GM08714 (cell line): ENCODE measurements at regions not wholly inside any gene's neighbourhood (a gene's known extent, or its start where the extent isn't known, plus 50 kb on each side); places are given as distances from the start of the nearest gene placed in this dataset.
"Not testable (repeated sequence)": the region's sequence is repeated elsewhere in the genome, so short reads cannot be mapped to it uniquely, and the experiment has no call there.

ENCODE experiments used
- H3K4me3 ChIP-seq: fragments of 200-500 bp; sonication (Bioruptor generic); 2 replicates; pipeline ENCODE4 v1.5.1; 2014; ENCODE audit warnings: mild to moderate bottlenecking, low read length, inconsistent platforms
- ZNF274 ChIP-seq: IDR thresholded peaks from 2 replicates; pipeline ENCODE4 v1.6.1; 2012; ENCODE audit warnings: mild to moderate bottlenecking, low read depth, low read length

DNA sequence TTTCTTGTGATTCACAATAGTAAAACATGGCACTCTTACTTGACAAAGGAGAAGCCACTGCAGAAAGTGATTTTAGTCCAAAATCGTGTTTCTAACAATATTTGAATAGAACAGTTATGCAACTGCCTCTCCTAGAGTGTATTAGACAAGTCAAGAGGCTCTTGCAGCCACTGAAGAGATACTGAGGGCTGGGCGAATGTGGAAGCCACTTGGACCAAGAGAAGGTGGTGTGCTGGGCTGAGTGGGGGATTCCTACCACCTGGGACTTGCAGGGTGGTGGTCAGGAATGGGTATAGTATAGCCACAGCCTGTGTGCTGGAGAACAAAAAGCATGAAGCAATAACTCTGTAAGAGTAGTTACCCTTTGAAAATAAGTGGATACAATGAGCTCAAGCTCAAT lies 223.8 kb upstream of the DNAJC19 start:
- no peak overlapping the region for H3K4me3 ChIP-seq
- no peak for TF ChIP-seq ZNF274

DNA sequence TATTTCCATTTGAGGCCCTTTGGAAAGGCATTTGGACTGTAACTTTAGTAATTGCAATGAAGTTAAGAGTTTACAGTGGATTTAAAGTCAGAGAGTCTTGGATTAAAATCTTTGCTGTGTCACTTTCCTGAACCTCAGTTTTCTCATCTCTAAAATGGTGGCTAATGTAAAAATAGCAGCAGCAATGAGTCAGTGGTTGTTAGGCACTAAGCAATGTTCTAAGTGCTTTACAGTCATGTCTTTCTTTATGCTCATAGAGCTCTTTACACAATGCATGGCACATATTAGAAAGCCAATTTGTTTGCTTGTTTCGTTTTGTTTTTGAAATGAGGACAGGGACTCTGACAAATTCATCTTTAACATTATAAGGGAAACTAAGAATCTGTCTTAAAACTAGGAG lies 222.7 kb upstream of the DNAJC19 start:
- H3K4me3 ChIP-seq = no peak overlapping the region
- TF ChIP-seq ZNF274 = no peak

DNA sequence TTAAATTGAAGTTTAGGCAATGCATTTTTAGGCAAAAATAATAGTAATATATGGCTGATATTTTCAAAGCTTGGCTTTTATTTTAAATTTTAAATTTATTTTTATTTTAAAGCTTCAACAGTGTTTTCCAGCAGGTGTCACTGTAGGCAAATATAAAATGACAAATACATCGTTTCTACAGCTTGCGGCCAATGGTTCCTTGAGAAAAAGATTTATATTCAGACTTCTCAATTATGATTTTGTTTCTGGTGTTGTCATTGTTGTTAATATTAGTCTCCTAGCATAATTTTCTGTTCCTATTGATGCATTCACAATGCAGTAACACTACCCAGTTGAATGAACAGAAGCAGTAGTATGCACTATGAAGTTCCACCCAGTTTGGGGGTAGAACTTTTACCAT lies 220.7 kb upstream of the DNAJC19 start:
- no peak overlapping the region for H3K4me3 ChIP-seq
- no peak for TF ChIP-seq ZNF274

DNA sequence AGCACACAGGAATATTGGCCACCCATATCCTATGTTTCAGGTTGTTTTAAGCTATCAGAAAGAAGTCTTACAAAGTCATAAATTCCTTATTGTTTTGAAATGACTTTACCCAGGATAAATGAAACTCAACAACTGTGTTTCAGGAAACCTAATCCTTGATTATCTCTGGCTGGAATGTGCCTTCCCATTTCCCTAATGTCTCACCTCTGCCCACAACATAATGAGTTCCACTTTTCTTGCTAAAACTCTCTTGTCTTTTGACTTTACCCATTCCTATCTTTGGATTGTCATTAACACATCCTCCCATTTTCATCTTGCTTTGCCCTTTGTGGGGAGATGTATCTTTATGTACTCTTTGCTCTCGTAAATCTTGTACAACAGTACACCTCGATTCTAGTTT lies 200.0 kb upstream of the DNAJC19 start:
- no peak for TF ChIP-seq ZNF274
- H3K4me3 ChIP-seq = no peak overlapping the region

DNA sequence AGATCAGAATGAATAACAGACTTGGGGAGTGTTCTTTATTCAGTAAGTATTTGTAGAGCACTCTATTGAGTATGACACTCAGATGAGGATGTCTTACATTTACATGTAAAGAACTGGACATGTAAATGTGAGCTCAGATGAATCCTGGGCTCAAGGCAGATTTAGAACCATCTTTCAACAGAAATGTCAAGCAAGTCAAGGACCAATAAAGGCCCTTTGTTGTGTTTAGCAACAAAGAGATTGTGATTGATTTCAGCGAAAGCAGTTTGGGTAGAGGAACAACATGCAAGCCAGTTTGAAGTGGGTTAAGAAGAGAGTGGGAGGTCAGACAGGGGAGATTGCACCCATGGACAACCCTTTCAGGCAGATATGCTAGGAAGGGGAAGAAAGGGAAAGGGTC lies 194.2 kb upstream of the DNAJC19 start:
- H3K4me3 ChIP-seq = no peak overlapping the region
- no peak for TF ChIP-seq ZNF274

DNA sequence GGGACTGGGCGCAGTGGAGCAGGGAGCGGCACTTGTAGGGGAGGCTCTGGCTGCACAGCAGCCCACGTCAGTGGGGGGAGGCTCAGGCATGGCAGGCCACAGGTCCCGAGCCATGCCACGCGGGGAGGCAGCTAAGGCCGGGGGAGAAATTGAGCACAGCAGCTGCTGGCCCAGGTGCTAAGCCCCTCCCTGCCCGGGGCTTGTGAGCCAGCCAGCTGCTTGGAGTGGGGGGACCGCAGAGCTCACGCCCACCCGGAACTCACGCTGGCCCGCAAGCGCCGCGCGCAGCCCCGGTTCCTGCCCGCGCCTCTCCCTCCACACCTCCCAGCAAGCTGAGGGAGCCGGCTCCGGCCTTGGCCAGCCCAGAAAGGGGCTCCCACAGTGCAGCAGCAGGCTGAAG lies 193.5 kb upstream of the DNAJC19 start:
- not testable (repeated sequence) for H3K4me3 ChIP-seq

DNA sequence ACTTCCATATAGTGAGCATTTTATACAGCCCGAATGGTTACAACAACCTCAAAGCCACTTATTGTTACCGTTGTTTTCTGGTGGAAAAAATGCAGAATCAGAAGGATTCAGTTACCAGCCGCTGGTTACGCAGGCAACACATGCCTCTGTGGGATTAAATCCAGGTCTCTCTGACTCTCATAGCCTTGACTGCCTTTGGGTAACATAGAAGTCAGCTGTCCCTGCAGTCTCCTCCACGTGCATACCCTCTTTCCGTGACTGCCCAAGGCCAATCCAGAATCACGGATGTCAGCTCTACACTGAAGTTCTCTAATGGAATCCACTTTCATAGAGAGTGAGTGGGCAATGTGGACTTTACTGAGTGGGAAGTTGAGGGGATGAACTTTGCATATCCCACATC lies 189.5 kb upstream of the DNAJC19 start:
- no peak for TF ChIP-seq ZNF274
- no peak overlapping the region for H3K4me3 ChIP-seq

DNA sequence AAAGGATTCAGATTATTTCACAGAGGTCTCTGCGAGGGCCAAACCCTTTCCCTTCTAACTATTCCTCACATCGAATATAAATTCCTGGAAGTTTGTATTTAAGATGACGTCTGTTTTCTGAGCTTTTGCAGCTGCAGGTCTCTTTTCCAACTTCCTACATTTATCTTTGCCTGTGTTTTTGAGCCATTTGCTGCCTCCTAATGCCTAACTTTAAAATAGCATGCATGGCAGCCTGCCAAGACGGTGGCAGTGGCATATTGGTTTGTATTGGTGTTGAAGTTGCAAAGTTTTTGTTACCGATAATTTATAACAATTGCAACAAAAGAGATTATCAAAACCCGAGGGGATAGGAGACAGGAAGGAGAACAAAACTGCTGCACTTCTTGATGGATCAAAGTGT lies 187.1 kb upstream of the DNAJC19 start:
- no peak for TF ChIP-seq ZNF274
- H3K4me3 ChIP-seq = no peak overlapping the region

DNA sequence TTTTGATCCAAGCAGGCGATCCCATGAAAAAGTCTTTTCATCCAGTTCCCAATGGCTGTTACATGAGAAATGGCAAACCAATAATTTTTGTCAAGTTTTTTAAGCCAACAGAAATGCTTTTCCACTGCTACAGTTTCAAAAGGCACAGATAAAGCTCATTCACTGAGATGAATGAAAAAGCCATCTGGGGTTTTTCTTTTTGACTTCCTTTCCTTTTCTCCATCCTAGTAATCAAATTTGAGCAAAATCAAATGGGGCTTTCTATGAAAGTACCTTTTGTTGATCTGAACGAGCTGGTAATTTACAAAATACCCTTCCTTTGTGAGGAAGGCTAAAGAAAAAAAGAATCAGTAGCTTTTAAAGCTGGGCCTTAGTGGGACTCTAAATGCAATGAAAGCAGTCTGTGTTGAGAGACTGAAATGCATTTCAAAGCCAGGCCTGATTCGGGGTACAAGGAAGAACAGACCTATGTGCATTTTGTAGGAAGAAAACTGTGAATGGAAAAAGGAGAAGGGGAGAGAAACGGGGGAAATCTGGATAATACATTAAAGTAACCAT lies 185.2 kb upstream of the DNAJC19 start:
- no peak for TF ChIP-seq ZNF274
- H3K4me3 ChIP-seq = no peak overlapping the region

DNA sequence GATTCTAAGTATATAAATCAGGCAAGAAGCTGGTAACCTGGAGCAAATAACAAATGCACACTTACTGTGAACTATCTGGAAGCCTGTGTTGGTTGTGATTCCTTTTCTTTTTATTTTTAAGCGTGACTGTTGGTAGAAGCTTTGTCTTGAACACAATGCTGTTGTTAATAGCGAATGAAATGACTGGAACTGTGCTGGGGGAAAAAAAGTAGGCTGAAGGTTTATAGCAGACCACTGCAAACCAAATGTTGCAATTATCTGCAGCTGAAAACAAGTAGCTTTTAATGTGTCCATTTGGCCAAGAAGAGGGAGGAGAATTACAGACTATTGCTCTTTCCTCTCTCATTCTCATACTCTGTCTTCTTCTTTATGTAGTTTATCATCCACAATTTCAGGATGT lies 184.5 kb upstream of the DNAJC19 start:
- TF ChIP-seq ZNF274 = no peak
- no peak overlapping the region for H3K4me3 ChIP-seq

DNA sequence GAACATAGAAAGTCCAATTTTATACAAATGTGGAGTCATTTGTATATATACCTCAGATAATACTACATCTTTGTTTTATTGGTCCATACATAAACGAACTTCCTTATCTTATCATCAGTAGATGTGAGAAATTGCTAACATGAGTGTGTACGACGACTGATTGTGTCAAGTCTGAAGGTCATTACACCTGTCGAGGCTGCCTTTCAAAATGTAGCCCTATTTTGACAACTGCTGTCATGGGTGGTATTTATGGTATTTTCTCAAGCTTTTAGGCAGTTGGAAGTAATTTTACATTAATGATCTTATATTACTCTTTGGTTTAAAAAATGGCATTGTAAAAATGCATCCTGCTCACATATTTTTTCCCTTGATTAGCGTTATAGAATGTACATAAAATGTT lies 183.7 kb upstream of the DNAJC19 start:
- no peak for TF ChIP-seq ZNF274

DNA sequence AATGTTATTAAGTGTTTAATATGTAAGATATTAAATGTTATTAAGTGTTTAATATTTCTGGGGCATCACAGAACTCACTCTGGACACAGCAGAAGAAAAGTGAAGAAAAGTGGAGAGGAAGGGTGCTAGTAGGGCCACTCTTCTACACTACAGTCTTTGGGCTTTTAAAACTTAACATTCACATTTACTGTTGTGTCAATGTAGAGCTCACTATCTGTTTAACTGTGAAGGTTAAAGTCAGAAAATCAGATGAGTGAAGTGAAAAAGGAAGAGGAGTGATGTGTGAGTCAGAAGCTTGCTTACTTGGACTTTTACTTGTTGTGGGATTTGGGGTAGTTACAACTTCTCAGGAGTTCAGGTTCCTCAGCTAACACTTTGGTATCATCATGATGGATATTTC lies 145.3 kb upstream of the DNAJC19 start:
- H3K4me3 ChIP-seq = no peak overlapping the region
- TF ChIP-seq ZNF274 = no peak

More for the DNA sequence above, 183.7 kb upstream of the DNAJC19 start:
- no peak overlapping the region for H3K4me3 ChIP-seq

DNA sequence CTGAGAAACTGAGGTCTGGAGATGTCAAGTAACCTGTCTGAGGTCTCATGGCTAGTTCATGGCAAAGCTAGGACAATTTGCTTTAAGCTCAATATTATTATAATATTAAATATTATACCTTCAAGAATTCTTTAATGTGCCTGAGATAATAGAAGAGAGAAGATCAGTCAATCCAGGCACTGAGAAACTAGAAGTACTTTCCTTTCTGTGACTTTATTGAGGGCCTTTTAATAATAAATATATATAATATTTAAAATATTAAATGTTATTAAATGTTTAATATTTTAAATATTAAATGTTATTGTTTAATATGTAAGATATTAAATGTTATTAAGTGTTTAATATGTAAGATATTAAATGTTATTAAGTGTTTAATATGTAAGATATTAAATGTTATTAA lies 144.3 kb upstream of the DNAJC19 start:
- no peak overlapping the region for H3K4me3 ChIP-seq
- no peak for TF ChIP-seq ZNF274

DNA sequence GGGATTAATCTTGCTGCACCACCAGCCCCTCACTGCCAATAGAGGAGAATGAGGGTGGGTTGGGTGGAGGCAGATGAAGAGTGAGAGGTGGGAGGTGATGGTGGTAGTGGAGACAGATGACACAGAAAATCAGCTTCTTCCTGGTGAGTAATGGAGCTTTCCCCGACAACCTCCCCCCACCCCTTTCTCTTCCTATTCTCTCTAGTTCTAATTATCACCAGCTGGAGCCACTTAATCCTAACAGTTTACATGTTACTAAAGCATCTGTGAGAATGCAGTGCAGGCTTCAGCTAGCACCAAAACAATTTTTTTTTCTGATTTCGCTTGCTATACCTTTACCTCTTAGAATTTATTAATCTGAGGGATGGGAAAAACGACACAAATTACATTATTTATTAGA lies 116.1 kb upstream of the DNAJC19 start:
- TF ChIP-seq ZNF274 = no peak

DNA sequence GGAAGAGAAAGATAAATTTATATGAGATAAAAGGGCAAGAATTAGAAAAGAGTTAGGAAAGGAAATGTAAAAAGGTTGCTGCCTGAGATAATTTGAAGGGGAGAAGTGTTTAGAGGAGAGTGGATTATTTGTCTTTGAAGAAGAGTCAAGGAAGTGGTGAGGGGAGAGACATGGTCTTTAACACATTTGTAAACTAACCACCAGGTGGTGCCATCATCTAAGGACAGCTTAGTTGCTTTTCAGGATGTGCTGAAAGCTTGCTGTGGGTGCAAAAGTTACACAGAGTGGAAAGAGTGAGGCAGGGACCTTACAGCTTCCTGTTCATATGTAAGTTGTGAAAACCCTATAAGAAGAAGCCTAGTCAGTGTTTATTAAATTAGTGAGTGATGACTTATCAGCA lies 114.1 kb upstream of the DNAJC19 start:
- TF ChIP-seq ZNF274 = no peak

More for the DNA sequence above, 116.1 kb upstream of the DNAJC19 start:
- no peak overlapping the region for H3K4me3 ChIP-seq

DNA sequence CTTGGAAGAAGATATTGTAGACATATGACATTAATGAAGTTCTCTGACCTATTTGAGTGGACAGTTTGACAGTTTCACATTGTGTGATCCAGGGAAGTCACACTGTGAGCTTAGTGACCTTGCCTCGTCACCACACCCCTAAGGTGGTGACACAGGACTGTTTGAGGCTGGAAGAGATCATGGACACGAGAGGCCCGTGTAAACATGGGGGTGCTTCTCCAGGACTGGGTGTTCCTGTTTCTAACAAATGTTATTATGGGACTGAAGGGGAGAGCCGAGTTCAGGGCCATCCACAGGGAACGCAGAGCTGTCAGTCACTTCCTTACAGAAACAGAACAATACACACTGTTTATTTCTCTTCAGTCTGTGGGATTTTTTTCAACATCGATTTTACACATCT lies 96.5 kb upstream of the DNAJC19 start:
- H3K4me3 ChIP-seq = no peak overlapping the region
- no peak for TF ChIP-seq ZNF274

More for the DNA sequence above, 114.1 kb upstream of the DNAJC19 start:
- no peak overlapping the region for H3K4me3 ChIP-seq
